GM19043 (cell line): ENCODE measurements at regions not wholly inside any gene's neighbourhood (a gene's known extent, or its start where the extent isn't known, plus 50 kb on each side); places are given as distances from the start of the nearest gene placed in this dataset.

Experiments used
- ATAC-seq: cut with Tn5 transposase; IDR thresholded peaks from one replicate; pipeline ENCODE4 v1.9.1; 2021; ENCODE audit warnings: low read depth; ENCODE audit not compliant: unreplicated experiment

DNA sequence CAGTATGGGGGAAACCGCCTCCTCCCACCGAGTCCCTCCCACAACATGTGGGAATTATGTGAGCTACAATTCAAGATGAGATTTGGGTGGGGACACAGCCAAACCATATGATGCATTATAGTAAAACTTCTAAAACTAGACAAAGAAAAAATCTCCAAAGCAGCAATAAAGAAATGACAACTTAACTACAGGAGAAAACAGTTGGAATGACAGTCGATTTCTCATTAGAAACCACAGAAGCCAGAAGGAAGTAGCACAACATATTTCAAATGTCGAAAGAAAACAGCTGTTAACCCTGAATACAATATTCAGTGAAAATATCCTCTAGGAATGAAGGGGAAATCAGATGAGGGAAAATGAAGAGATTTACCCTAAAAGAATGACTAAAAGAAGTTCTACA lies 53.5 kb upstream of the TCF4 start:
- no peak for ATAC-seq
